ELF-1 (cell line): ENCODE measurements at regions not wholly inside any gene's neighbourhood (a gene's known extent, or its start where the extent isn't known, plus 50 kb on each side); places are given as distances from the start of the nearest gene placed in this dataset.
A peak's percentile ranks its signal among the peaks of the same experiment; 100 is the strongest.

ENCODE experiments used
- DNase-seq: peaks from one replicate; pipeline ENCODE4 v3.0.0-alpha.2; 2016; ENCODE audit warnings: low read depth, low spot score

GRCh38 chr18:24936691-24937090 is 415.3 kb downstream of the ZNF521 start:
- DNase-seq: no peak

GRCh38 chr18:24937639-24938275 is 414.2 kb downstream of the ZNF521 start:
- no peak for DNase-seq

GRCh38 chr18:24940416-24940815 is 411.6 kb downstream of the ZNF521 start:
- DNase-seq: no peak

GRCh38 chr18:24941174-24941951 is 410.6 kb downstream of the ZNF521 start:
- DNase-seq: no peak

GRCh38 chr18:24942144-24942543 is 409.8 kb downstream of the ZNF521 start:
- no peak for DNase-seq

- no peak for DNase-seq
Observed at GRCh38 chr18:24947521-24948305, 404.3 kb downstream of the ZNF521 start.

GRCh38 chr18:24949908-24950307 is 402.1 kb downstream of the ZNF521 start:
- peak; percentile 67 for DNase-seq

- peak; percentile 10 for DNase-seq
Observed at GRCh38 chr18:24954341-24954740, 397.6 kb downstream of the ZNF521 start.

GRCh38 chr18:24958001-24958400 is 394.0 kb downstream of the ZNF521 start:
- DNase-seq: no peak

GRCh38 chr18:24959051-24959476 is 392.9 kb downstream of the ZNF521 start:
- DNase-seq: peak; percentile 68

- DNase-seq: peak; percentile 35
Observed at GRCh38 chr18:24964216-24964615, 387.8 kb downstream of the ZNF521 start.

GRCh38 chr18:24968238-24968775 is 383.7 kb downstream of the ZNF521 start:
- DNase-seq: no peak

- DNase-seq: no peak
Observed at GRCh38 chr18:24972577-24972976, 379.4 kb downstream of the ZNF521 start.

GRCh38 chr18:24974431-24974830 is 377.5 kb downstream of the ZNF521 start:
- no peak for DNase-seq

GRCh38 chr18:24975496-24976372 is 376.2 kb downstream of the ZNF521 start:
- no peak for DNase-seq

GRCh38 chr18:24976502-24976901 is 375.5 kb downstream of the ZNF521 start:
- no peak for DNase-seq

- DNase-seq: peak; percentile 44
Observed at GRCh38 chr18:24979235-24979634, 372.7 kb downstream of the ZNF521 start.

GRCh38 chr18:24982831-24983230 is 369.1 kb downstream of the ZNF521 start:
- no peak for DNase-seq

- peak; percentile 50 for DNase-seq
Observed at GRCh38 chr18:24983566-24984139, 368.3 kb downstream of the ZNF521 start.

GRCh38 chr18:24985586-24985985 is 366.4 kb downstream of the ZNF521 start:
- no peak for DNase-seq
